GM18505 (cell line): ENCODE measurements at regions not wholly inside any gene's neighbourhood (a gene's known extent, or its start where the extent isn't known, plus 50 kb on each side); places are given as distances from the start of the nearest gene placed in this dataset.

Experiments used
- ATAC-seq: cut with Tn5 transposase; IDR thresholded peaks from one replicate; pipeline ENCODE4 v1.9.1; 2021; ENCODE audit not compliant: unreplicated experiment
- POLR2A ChIP-seq: IDR thresholded peaks from 4 replicates; pipeline ENCODE4 v1.6.1; 2011; ENCODE audit warnings: borderline replicate concordance; ENCODE audit not compliant: insufficient read depth, insufficient read length; ENCODE audit errors: extremely low read depth

- no peak for TF ChIP-seq POLR2A
- ATAC-seq = no peak
Measured at GRCh38 chr11:128174465-128175291, 412.7 kb downstream of the ETS1 start.

GRCh38 chr11:128172046-128172878, 415.1 kb downstream of the ETS1 start:
- no peak for ATAC-seq
- TF ChIP-seq POLR2A = no peak

- ATAC-seq = no peak
- no peak for TF ChIP-seq POLR2A
Measured at GRCh38 chr11:128171506-128171905, 415.9 kb downstream of the ETS1 start.

- no peak for TF ChIP-seq POLR2A
- ATAC-seq = no peak
Measured at GRCh38 chr11:128165572-128165971, 421.8 kb downstream of the ETS1 start.

- ATAC-seq = no peak
- TF ChIP-seq POLR2A = no peak
Measured at GRCh38 chr11:128164080-128164741, 423.1 kb downstream of the ETS1 start.

GRCh38 chr11:128161994-128162393, 425.4 kb downstream of the ETS1 start:
- TF ChIP-seq POLR2A = no peak
- ATAC-seq = no peak

- ATAC-seq = no peak
- no peak for TF ChIP-seq POLR2A
Measured at GRCh38 chr11:128161436-128161835, 425.9 kb downstream of the ETS1 start.

GRCh38 chr11:128158860-128159259, 428.5 kb downstream of the ETS1 start:
- TF ChIP-seq POLR2A = no peak
- no peak for ATAC-seq

- peak; percentile 77 for ATAC-seq
- no peak for TF ChIP-seq POLR2A
Measured at GRCh38 chr11:128157423-128158298, 429.7 kb downstream of the ETS1 start.

GRCh38 chr11:128156486-128156885, 430.9 kb downstream of the ETS1 start:
- ATAC-seq = no peak

GRCh38 chr11:128155590-128155989, 431.8 kb downstream of the ETS1 start:
- ATAC-seq = no peak
- no peak for TF ChIP-seq POLR2A

More at GRCh38 chr11:128156486-128156885, 430.9 kb downstream of the ETS1 start:
- TF ChIP-seq POLR2A = no peak

GRCh38 chr11:128153697-128154048, 433.7 kb downstream of the ETS1 start:
- ATAC-seq = no peak
- TF ChIP-seq POLR2A = no peak
